Dendritic cell treated with granulocyte-macrophage colony-stimulating factor and Interleukin-4, amounts not matched to agents 40 ng/mL and 50 ng/mL, for 4 days (primary cell): ENCODE measurements at regions not wholly inside any gene's neighbourhood (a gene's known extent, or its start where the extent isn't known, plus 50 kb on each side); places are given as distances from the start of the nearest gene placed in this dataset.

Experiments
- H3K27ac Mint-ChIP-seq: one replicate; pipeline ENCODE4 v1.8.0; 2022; ENCODE audit warnings: mild to moderate bottlenecking, mixed read lengths
- H3K27me3 Mint-ChIP-seq: one replicate; pipeline ENCODE4 v1.8.0; 2022; ENCODE audit warnings: mild to moderate bottlenecking, mixed read lengths
- H3K36me3 Mint-ChIP-seq: one replicate; pipeline ENCODE4 v1.8.0; 2022; ENCODE audit warnings: low read depth, mixed read lengths
- H3K4me1 Mint-ChIP-seq: one replicate; pipeline ENCODE4 v1.8.0; 2022; ENCODE audit warnings: low read depth, mixed read lengths
- H3K4me3 Mint-ChIP-seq: one replicate; pipeline ENCODE4 v1.8.0; 2022; ENCODE audit warnings: mild to moderate bottlenecking, moderate library complexity, mixed read lengths
- H3K9me3 Mint-ChIP-seq: one replicate; pipeline ENCODE4 v1.8.0; 2022; ENCODE audit warnings: mixed read lengths
- intact Hi-C: fragments of 100-400 bp; cut with micrococcal nuclease; formaldehyde crosslinking; loops from one replicate; pipeline ENCODE4 v1.15.0; 2022

DNA sequence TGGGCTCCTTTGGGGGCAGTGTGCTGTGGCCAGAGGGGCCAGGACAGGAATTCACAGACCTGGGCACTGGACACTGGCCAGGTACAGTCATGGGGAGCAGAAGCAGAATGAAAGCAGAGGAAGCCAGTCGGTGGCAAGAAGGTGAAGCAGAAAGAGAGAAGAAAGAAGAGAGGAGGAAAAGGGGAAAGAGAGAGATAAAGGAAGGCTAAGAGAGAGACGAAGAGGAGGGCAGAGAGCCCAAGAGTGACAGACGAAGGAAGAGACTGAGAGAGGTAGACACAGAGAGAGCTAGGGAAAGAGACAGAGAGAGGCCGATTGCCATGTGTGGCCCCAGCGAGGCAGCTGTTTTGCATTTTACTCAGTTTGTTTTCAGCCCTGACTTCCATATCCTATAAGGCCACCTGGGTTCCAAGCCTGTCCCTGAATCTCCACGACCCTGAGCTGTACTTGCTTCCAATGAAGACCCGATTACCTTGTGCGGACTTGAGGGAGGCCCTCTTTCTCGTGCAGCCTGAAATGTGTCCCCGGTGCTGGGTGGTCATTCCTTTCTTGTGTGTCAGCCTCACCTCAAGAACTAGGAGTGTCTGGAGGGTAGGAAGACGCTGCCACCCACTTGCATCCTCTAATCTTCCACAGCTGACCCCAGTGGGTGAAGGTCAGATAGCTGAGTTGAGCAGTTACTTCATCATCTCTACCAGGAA is 73.9 kb downstream of the LSM3 start:
- Mint-ChIP-seq H3K27ac (no peak overlapping the region), H3K27me3 (no peaks in the 10 kb centered on the region), H3K9me3 (no peaks in the 10 kb centered on the region), H3K4me3 (no peak overlapping the region), H3K36me3 (no peaks in the 10 kb centered on the region), H3K4me1 (no peaks in the 10 kb centered on the region)
- intact Hi-C loops: no loop called here

DNA sequence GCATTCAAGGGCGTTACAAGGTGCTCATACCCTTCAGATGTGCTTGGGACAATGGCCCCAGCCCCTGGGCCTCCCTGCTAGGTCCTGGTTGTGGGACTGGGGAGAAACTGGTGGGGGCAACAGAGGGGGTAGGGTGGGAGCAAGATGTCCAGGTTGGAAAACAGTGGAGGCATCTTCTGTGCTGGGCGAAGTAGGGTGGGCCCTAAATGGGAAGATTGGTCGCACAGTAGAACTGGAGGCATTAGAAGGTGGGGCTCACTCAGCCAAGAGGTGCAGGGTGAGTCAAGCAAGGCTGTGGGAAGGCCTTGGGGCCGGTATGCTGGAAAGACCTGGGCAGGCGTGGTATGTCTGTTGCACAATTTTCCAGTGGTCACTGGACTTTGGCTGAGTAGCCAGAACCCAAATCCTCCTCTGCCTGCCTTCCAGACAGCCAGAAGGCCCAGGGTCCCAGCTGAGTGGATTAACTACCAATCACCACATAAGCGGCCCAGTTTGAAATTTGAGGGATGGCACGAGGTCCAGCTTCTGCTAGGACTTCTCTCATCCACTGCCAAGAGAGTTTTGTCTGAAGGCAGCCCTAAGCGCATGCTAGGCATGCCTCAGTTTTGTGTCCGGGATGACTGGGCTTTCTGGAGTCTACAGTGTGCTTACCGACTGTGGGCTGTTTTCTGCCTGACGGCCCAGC is 74.5 kb downstream of the LSM3 start:
- no peaks in the 10 kb centered on the region for H3K36me3 Mint-ChIP-seq
- H3K4me1 Mint-ChIP-seq: no peaks in the 10 kb centered on the region
- no peak overlapping the region for H3K4me3 Mint-ChIP-seq
- H3K27ac Mint-ChIP-seq: no peak overlapping the region
- no peaks in the 10 kb centered on the region for H3K9me3 Mint-ChIP-seq
- H3K27me3 Mint-ChIP-seq: no peaks in the 10 kb centered on the region
- intact Hi-C loops: no loop called here

DNA sequence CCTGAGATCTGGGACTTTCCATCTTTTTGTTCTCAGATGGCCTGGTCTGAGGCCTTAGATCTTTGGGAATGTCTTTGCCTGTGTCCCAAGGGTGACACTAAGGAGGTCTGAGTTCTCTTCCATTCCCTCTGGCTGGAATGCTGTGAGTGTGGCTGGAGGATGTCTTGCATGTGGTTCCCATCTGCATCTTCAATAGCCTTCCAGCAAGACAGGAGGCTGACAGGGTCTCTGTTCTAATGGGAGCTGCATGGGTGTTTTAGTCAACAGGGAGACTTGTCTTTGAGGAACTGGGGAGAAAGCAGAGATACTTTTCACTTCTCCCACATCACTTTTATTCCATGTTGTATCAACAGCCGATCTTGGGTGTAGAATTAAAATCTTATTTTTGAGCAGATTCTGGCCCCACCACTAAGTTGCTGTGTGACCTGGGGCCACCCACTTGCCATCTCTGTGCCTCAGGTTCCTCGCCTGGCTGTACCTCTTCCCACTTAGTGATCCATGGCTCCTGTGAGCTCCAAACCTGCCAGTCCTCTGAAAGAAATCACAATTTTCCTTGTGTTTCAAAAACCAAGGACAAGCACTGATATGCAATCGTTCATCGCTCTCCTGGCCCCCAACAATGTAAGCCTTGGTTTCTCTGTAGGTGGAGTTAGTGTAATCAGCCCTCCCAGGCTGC is 75.2 kb downstream of the LSM3 start:
- Mint-ChIP-seq H3K27ac (no peak overlapping the region), H3K36me3 (no peaks in the 10 kb centered on the region), H3K4me3 (no peak overlapping the region), H3K27me3 (no peaks in the 10 kb centered on the region), H3K4me1 (no peaks in the 10 kb centered on the region), H3K9me3 (no peaks in the 10 kb centered on the region)
- intact Hi-C loops: no loop called here

DNA sequence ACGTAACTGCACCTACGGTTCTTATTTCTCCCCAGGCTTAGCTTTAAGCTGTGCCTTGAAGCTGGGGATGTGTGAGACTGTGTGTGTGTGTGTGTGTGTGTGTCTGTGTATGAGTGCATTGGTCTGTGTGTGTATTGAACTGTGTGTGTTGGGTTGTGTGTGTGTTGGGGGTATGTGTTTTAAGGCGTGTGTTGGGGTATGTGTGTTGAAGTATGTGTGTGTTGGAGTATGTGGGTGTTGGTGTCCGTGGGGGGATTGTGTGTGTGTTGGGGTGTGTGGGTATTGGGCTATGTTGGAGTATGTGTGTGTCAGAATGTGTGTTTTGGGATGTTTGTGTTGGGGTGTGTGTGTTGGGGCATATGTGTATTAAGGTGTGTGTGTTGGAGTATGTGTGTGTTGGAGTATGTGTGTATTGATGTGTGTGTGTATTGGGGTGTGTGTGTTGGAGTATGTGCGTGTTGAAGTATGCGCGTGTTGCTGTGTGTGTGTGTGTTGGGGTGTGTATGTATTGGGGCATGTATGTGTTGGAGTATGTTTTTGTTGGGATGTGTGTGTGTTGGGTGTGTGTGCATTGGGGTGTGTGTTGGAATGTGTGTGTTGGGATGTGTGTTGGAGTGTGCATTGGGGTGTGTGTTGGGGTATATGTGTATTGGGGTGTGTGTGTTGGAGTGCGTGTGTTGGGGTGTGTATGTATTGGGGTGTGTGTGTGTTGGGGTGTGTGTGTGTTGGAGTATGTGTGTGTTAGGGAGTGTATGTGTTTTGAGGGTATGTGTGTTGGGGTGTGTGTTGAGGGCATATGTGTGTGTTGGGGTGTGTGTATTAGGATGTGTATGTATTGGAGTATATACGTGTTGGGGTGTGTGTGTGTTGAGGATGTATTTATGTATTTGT is 76.4 kb downstream of the LSM3 start:
- Mint-ChIP-seq H3K4me3 (no peak overlapping the region), H3K36me3 (no peaks in the 10 kb centered on the region), H3K9me3 (no peaks in the 10 kb centered on the region), H3K4me1 (no peaks in the 10 kb centered on the region), H3K27ac (no peak overlapping the region), H3K27me3 (no peaks in the 10 kb centered on the region)
- intact Hi-C loops: no loop called here

DNA sequence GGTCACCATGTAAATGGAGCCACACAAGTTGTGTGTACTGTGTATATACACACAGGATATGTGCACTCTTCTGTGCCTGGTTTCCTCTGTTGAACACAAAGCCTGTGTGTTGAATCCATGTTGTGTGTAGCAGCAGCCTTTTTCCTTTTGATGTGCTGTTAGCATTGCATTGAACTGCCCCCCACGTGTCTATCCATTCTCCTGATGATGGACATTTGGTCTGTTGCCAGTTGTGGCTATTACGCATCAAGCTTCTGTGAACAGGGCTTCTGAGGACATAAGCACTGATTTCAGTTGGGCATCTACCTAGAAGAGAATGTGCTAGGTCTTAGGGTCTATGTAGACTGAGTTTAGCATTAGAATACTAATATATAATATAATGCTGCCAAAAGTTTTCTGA is 77.4 kb downstream of the LSM3 start:
- H3K4me3 Mint-ChIP-seq: no peak overlapping the region
- H3K36me3 Mint-ChIP-seq: no peaks in the 10 kb centered on the region
- no peaks in the 10 kb centered on the region for H3K27me3 Mint-ChIP-seq
- intact Hi-C loops: no loop called here
- H3K9me3 Mint-ChIP-seq: no peaks in the 10 kb centered on the region
- H3K4me1 Mint-ChIP-seq: no peaks in the 10 kb centered on the region
- no peak overlapping the region for H3K27ac Mint-ChIP-seq

DNA sequence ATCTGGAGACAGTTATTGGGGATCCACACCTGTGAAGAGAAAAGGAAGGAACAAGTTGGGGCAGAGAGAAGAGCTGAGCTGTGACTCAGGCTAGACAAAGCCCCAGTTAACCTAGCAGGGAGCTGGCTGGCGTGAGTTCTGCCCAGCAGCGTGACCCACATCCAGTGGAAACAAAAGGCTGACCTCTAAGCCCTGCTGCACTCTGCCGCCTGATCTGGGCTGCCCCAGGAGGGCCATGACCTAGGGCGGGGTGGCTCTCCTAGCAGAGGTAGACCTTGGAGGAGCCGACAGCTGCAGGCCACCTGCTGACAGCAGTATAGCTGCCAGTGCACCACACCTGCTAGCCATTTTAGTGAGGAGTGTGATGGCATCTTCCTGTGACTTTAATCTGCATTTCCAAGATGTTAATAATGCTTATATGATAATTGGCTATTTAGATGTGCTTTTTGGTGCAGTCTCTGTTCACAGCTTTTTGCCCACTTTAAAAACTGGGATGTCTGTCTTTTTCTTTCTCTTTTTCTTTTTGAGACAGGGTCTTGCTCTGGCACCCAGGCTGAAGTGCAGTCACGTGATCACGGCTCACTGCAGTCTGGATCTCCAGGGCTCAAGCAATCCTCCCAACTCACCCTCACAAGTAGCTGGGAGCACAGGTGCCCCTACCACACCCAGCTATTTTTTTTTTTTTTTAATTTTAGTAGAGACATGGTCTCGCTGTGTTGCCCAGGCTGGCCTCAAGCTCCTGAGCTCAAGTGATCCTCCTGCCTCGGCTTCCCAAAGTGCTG is 78.1 kb downstream of the LSM3 start:
- Mint-ChIP-seq H3K27me3 (no peaks in the 10 kb centered on the region), H3K36me3 (no peaks in the 10 kb centered on the region), H3K4me3 (no peak overlapping the region), H3K9me3 (no peaks in the 10 kb centered on the region), H3K27ac (no peak overlapping the region), H3K4me1 (no peaks in the 10 kb centered on the region)
- intact Hi-C loops: no loop called here

DNA sequence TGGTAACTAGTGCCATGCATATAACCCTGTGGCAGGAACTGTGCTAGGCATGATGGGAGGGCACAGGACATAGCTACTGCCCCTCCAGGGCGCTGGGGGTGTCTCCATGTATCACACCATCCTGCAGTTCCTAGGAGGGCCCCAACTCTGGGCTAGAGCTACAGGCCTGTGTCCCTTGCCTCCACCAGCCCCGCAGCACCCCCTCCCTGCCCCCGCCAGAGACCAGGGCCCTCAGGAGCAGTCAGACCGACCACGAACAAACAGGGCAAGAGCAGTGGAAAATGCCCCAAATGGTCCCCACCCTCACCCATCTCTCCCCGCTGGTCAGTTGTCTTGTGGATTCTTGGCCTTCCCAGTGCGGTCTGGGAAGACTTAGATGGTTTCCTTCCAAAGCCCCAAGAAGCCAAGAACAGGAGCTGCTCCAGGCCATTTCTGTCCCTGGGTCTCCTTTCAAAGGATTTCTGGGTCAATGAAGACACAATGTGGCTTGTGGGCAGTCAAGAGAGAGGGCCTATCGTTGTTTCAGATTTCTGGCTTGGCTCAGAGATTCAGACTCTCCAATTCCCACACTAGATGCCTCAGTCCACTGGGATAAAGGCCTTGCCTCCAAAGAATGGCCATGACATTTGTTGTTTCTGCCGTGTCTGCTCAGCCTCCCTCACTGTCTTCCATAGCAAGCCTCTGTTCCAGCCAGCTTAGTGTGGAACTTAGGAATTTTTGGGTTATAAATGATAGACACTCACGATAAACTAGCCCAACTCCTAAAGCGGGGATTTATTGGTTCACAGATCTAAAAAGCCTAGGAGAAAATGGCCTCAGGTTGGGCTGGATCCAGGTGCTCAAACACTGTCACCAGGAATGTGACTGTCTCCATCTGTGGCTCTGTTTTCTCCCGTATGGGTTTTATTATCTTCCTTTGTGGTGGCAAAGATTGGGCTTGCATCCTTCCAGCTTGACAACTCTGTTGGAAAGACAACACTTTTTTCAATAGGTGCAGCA is 80.6 kb downstream of the LSM3 start:
- H3K9me3 Mint-ChIP-seq: no peaks in the 10 kb centered on the region
- no peaks in the 10 kb centered on the region for H3K36me3 Mint-ChIP-seq
- H3K4me3 Mint-ChIP-seq: no peak overlapping the region
- no peaks in the 10 kb centered on the region for H3K4me1 Mint-ChIP-seq
- intact Hi-C loops: no loop called here
- H3K27ac Mint-ChIP-seq: no peak overlapping the region
- H3K27me3 Mint-ChIP-seq: peaks cover 7% of the 10 kb centered on the region

DNA sequence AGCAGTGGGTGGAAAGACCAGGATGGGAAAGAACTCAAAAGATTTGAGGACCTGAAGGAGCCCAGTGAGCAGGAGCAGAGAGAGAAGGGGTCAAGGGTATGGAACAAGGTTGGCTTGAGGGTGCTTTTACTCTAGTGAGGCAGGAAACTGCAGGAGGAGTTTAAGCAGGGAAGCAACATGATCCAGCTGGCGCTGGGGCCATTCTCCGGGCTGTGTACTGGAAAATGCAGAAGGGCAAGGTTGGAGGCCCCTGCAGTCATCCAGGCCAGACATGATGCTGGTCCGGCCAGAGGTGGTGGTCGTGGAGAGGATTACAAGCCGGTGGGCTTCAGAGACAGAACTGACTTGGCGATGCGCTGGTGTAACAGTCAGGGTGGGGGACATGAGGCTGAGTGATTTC is 81.8 kb downstream of the LSM3 start:
- Mint-ChIP-seq H3K9me3 (no peaks in the 10 kb centered on the region), H3K36me3 (no peaks in the 10 kb centered on the region), H3K4me1 (no peaks in the 10 kb centered on the region), H3K27ac (no peak overlapping the region), H3K27me3 (peaks cover 7% of the 10 kb centered on the region), H3K4me3 (no peak overlapping the region)
- intact Hi-C loops: no loop called here

DNA sequence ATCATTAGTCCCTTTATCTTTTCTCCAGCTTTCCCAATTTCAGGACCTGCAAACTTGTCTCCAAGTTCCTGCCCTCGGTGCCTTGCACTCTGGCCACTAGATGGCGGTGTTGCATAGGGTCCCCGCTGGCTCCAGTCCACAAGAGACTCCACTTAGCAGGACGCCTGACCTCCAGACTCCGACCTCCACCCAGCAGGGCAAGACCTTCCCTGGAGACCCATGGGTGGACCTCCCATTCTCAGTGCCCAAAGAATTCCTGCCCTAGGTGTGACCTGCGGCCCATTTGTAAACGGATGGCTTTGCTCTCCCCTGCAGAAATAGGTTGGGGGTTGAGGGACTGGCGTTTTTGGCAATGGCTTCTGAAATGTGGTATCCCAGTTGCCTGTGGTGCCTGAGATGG is 82.6 kb downstream of the LSM3 start:
- H3K36me3 Mint-ChIP-seq: no peaks in the 10 kb centered on the region
- intact Hi-C loops: loop anchor here (1.0 kb wide), 2 partner anchors 206 to 287 kb away; no protein-coding TSS in a partner anchor
- H3K9me3 Mint-ChIP-seq: no peaks in the 10 kb centered on the region
- H3K27ac Mint-ChIP-seq: no peak overlapping the region
- no peaks in the 10 kb centered on the region for H3K4me1 Mint-ChIP-seq
- no peak overlapping the region for H3K4me3 Mint-ChIP-seq
- peaks cover 7% of the 10 kb centered on the region for H3K27me3 Mint-ChIP-seq

DNA sequence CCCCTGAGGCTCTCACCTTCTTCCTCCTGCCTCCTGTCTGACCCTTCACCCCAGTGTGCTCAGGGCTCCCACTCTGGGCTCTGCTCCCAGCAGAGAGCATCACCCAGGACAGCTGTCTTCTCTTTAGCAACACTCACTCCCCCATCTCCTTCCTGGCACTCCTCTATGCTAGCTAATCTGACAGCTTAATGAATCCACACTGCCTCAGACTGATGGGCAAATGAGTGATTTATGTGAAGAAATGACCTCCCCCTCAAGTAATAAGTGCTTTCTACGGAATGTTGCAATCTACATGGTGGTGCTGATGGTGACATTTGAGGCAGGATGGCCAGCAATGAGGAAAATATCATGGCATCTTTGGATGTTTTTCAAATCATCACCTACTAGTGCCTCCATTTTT is 83.6 kb downstream of the LSM3 start:
- no peak overlapping the region for H3K4me3 Mint-ChIP-seq
- H3K27me3 Mint-ChIP-seq: peaks cover 7% of the 10 kb centered on the region
- no peaks in the 10 kb centered on the region for H3K4me1 Mint-ChIP-seq
- intact Hi-C loops: no loop called here
- no peaks in the 10 kb centered on the region for H3K9me3 Mint-ChIP-seq
- H3K27ac Mint-ChIP-seq: no peak overlapping the region
- H3K36me3 Mint-ChIP-seq: no peaks in the 10 kb centered on the region

DNA sequence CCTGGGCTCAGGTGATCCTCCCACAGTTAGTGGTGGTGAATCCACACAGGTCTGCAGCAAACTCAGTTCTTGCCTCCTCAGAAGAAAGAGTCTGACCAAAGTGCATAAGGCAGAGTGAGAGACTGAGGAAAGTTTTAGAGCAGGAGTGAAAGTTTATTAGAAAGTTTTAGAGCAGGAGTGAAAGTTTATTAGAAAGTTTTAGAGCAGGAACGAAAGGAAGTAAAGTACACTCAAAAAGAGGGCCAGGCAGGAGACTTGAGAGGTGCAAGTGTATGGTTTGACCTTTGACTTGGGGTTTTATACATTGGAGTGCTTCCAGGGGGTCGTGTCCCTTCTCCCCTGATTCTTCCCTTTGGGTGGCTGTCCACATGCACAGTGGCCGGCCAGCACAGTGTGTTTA is 84.2 kb downstream of the LSM3 start:
- no peak overlapping the region for H3K27ac Mint-ChIP-seq
- no peak overlapping the region for H3K4me3 Mint-ChIP-seq
- no peaks in the 10 kb centered on the region for H3K4me1 Mint-ChIP-seq
- no peaks in the 10 kb centered on the region for H3K36me3 Mint-ChIP-seq
- H3K9me3 Mint-ChIP-seq: no peaks in the 10 kb centered on the region
- intact Hi-C loops: no loop called here
- H3K27me3 Mint-ChIP-seq: peaks cover 7% of the 10 kb centered on the region

DNA sequence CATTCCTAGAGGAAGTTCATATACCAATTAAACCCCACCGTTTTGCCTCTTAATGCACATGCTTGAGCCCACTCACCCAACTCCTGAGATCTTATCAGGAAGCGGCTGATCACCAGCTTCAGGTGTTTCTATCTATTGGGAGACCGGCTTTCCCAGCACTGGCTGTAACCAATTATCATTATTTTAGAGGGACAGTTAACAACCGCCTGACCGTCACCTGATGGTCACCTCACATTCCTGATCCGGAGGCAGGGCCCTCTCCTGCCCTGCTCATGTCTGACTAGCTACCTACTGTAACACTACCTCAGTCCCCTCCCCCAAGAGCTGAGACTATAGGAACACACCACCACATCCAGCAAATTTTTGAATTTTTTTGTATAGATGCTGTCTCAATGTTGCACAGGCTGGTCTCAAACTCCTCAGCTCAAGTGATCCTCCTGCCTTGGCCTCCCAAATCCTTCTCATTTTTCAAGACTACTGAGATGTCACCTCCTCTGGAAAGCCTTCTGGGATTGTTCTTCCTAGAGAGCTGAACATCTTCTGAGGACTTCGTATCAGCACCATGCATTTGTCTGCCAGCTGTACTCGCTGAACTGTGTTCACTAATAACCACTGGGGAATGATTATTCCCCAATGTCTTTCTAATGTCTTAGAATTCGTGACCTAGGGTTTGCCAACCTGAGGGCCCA is 84.8 kb downstream of the LSM3 start:
- Mint-ChIP-seq H3K27me3 (peaks cover 7% of the 10 kb centered on the region), H3K9me3 (no peaks in the 10 kb centered on the region), H3K27ac (no peak overlapping the region), H3K4me3 (no peak overlapping the region), H3K4me1 (no peaks in the 10 kb centered on the region), H3K36me3 (no peaks in the 10 kb centered on the region)
- intact Hi-C loops: no loop called here
